ENCODE measurements at regions not wholly inside any gene's neighbourhood (a gene's known extent, or its start where the extent isn't known, plus 50 kb on each side); places are given as distances from the start of the nearest gene placed in this dataset.

DNA sequence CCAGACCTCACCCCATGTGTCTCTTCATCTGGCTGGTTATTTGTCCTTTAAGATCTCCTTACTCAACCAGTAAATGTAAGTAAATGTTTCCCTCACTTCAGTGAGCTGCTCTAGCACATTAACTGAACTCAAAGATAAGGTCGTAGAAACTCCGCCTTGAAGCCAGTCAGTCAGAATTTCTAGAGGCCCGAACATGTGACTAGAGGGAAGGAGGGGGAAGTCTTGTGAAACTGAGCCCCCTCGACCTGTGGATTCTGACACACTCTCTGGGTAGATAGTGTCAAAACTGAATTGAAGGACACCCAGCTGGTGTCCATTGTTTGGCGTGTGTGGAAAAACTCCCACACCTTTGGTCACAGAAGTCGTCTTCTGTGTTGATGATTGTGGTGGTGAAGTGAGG, 933.9 kb downstream of the ADGRL3 start:
- no peak overlapping the region for H3K4me3 ChIP-seq (ENCODE audit: low read depth, low read length)
- no peak overlapping the region for H3K9ac ChIP-seq (ENCODE audit: low read length)
- H3K9me3 ChIP-seq (ENCODE audit: control insufficient read depth, insufficient read depth, low read depth, low read length): no peaks in the 10 kb centered on the region
- H3K27me3 ChIP-seq (ENCODE audit: control insufficient read depth, insufficient read depth, low read length): no peaks in the 10 kb centered on the region
- H3K4me1 ChIP-seq (ENCODE audit: control insufficient read depth, insufficient read depth, low read length): peaks cover 19% of the 10 kb centered on the region; the same call in 1 of the 2 replicates
- no peaks in the 10 kb centered on the region for H3K36me3 ChIP-seq (ENCODE audit: control insufficient read depth, insufficient read depth, low read length)
- no peak overlapping the region for H3K27ac ChIP-seq (ENCODE audit: low read depth, low read length)

DNA sequence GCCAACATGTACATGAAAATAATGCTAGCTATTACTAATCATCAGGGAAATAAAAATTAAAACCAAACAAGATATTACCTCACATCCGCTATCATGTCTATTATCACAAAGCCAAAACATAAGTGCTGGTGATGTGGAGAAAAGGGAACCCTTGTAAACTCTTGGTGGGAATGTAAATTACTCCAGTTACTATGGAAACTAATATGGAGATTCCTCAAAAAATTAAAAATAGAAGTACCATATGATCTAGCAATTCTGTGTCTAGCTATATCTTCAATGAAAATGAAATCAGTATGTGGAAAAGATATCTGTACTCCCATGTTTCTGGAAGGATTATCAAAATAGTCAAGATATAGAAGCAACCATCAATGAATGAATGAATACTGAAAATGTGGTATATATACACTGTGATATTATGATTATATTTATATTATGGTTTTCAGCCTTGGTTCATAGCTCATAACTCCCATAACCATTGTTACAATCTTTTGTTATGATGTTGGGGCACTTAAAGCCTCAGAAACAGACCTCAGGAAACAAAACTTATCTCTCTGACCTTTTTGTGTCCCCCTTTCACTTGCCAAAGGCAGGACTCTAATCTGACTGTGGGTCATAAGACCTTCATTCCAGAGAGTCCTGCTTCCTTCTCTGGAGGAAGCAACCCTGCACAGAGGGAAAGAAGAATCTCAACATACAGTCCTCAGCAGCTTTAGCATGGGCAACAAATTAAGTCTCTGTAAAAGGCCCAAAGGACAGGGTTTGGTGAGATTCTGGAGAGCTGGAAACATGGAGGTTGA, 933.2 kb downstream of the ADGRL3 start:
- Histone ChIP-seq H3K27me3 (ENCODE audit: control insufficient read depth, insufficient read depth, low read length) (no peaks in the 10 kb centered on the region), H3K4me3 (ENCODE audit: low read depth, low read length) (no peak overlapping the region), H3K4me1 (ENCODE audit: control insufficient read depth, insufficient read depth, low read length) (peaks cover 19% of the 10 kb centered on the region; the same call in 1 of the 2 replicates), H3K36me3 (ENCODE audit: control insufficient read depth, insufficient read depth, low read length) (no peaks in the 10 kb centered on the region), H3K9me3 (ENCODE audit: control insufficient read depth, insufficient read depth, low read depth, low read length) (no peaks in the 10 kb centered on the region), H3K27ac (ENCODE audit: low read depth, low read length) (no peak overlapping the region), H3K9ac (ENCODE audit: low read length) (no peak overlapping the region)

GRCh38 chr4:62131049-62131448, 930.9 kb downstream of the ADGRL3 start:
- Histone ChIP-seq H3K9ac (ENCODE audit: low read length) (no peak overlapping the region), H3K9me3 (ENCODE audit: control insufficient read depth, insufficient read depth, low read depth, low read length) (no peaks in the 10 kb centered on the region), H3K27ac (ENCODE audit: low read depth, low read length) (no peak overlapping the region), H3K27me3 (ENCODE audit: control insufficient read depth, insufficient read depth, low read length) (no peaks in the 10 kb centered on the region), H3K36me3 (ENCODE audit: control insufficient read depth, insufficient read depth, low read length) (no peaks in the 10 kb centered on the region), H3K4me1 (ENCODE audit: control insufficient read depth, insufficient read depth, low read length) (peaks cover 17% of the 10 kb centered on the region; the same call in 1 of the 2 replicates), H3K4me3 (ENCODE audit: low read depth, low read length) (no peak overlapping the region)

DNA sequence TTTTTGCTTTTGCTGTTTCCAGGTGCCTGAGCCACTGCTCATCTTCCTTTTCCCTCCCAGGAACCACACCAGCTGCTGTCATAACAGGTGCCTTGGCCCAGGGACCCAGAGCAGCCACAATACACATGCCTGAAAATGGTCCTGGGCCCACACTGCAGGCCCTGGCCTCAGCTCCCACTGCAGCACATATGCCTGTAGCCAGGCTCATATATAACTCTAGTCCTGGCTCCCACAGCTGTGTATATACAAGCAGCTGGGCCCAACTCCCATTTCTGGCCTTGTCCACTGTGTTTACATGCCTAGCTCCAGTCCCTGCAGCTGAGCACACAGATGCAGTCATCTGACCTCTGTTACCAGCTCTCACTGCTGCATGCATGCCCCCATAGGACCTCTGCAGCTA, 930.5 kb downstream of the ADGRL3 start:
- Histone ChIP-seq H3K4me1 (ENCODE audit: control insufficient read depth, insufficient read depth, low read length) (peaks cover 13% of the 10 kb centered on the region; the same call in 1 of the 2 replicates), H3K9me3 (ENCODE audit: control insufficient read depth, insufficient read depth, low read depth, low read length) (no peaks in the 10 kb centered on the region), H3K4me3 (ENCODE audit: low read depth, low read length) (no peak overlapping the region), H3K27me3 (ENCODE audit: control insufficient read depth, insufficient read depth, low read length) (no peaks in the 10 kb centered on the region), H3K36me3 (ENCODE audit: control insufficient read depth, insufficient read depth, low read length) (no peaks in the 10 kb centered on the region), H3K27ac (ENCODE audit: low read depth, low read length) (no peak overlapping the region), H3K9ac (ENCODE audit: low read length) (no peak overlapping the region)

DNA sequence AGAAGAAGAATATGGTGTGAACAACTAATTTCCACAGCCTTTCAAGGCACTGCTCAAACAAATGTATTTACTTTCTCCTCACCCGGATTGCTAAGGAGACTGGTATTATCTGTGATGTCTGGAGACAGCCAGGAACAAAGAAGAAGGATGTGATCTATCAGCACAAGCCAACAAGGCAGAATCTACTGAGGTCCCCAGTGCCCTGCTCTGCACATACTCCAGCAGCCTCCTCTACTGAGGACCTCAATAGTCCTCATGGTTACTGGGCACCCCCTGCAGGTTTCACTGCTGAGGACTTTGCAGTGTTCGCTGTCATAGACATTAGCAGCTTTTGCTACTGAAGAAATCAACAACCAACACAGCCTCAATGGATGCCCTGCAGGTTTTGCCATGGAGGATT, 930.1 kb downstream of the ADGRL3 start:
- no peaks in the 10 kb centered on the region for H3K9me3 ChIP-seq (ENCODE audit: control insufficient read depth, insufficient read depth, low read depth, low read length)
- no peak overlapping the region for H3K9ac ChIP-seq (ENCODE audit: low read length)
- no peak overlapping the region for H3K4me3 ChIP-seq (ENCODE audit: low read depth, low read length)
- H3K36me3 ChIP-seq (ENCODE audit: control insufficient read depth, insufficient read depth, low read length): no peaks in the 10 kb centered on the region
- H3K4me1 ChIP-seq (ENCODE audit: control insufficient read depth, insufficient read depth, low read length): peaks cover 9% of the 10 kb centered on the region; the same call in 1 of the 2 replicates
- H3K27me3 ChIP-seq (ENCODE audit: control insufficient read depth, insufficient read depth, low read length): no peaks in the 10 kb centered on the region
- H3K27ac ChIP-seq (ENCODE audit: low read depth, low read length): no peak overlapping the region

Measured in HUES6 (cell line).